ENCODE measurements at regions not wholly inside any gene's neighbourhood (a gene's known extent, or its start where the extent isn't known, plus 50 kb on each side); places are given as distances from the start of the nearest gene placed in this dataset.

DNA sequence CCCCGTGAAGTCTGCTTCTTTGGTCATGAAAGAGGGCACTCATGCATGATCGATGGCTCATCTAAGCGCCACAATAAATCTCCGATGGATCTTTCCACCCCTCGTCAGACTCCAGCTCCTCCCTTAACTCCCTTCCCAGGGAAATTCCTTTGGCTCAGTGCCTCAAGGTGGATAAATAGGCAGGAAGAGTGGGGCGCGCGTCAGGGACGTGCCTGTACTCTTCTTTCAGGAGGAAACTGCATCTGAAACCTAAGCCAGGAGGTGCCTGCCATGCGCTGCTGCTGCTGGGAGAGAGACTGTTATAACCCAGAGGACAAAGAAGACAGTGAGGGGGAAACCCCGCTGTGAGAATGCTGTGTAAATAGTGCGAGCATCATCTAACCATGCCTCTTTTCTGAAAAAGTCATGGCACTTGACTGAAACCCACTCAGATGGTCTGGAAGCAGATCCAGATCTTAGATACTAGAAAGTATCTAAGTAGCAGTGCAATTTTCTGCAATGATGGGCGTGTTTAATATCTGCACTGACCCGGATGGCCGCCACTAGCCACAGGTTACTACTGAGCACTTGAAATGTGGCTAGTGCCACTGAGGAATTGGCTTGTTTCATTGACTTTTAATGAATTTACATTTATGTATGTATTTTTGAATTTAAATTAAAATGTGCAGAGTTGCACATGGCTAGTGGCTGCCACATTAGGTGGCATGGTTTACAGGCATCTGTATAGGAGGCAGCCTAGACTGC, 120.3 kb upstream of the BASP1 start:
- TF ChIP-seq MAFF (IDR thresholded peaks at IDR 0.05; ENCODE audit: low read length) (no peak), YY1 (IDR thresholded peaks at IDR 0.05; ENCODE audit: borderline replicate concordance in 1 of 3, control insufficient read depth in 1 of 3, extremely low read depth in 1 of 3, insufficient read depth in 3 of 3, insufficient read length in 1 of 3, insufficient replicate concordance in 2 of 3, low read depth in 1 of 3, low read length in 2 of 3) (no peak), MXI1 (IDR thresholded peaks at IDR 0.05; ENCODE audit: low read depth, low read length) (no peak), SIN3A (IDR thresholded peaks at IDR 0.05; ENCODE audit: borderline replicate concordance in 2 of 2, control insufficient read depth in 1 of 2, low read depth in 2 of 2, low read length in 2 of 2) (no peak), BACH1 (tag; IDR thresholded peaks at IDR 0.05) (no peak), SMARCC2 (IDR thresholded peaks at IDR 0.05; ENCODE audit: low read depth) (no peak), GATAD2A (IDR thresholded peaks at IDR 0.05) (no peak), SP2 (IDR thresholded peaks at IDR 0.05; ENCODE audit: extremely low read depth, low read depth, low read length, poor library complexity, severe bottlenecking) (no peak), SMAD3 (CRISPR knock-in tag; conservative IDR thresholded peaks at IDR 0.05) (no peak), ZNF316 (IDR thresholded peaks at IDR 0.05) (no peak), RAD21 (CRISPR knock-in tag; conservative IDR thresholded peaks at IDR 0.05 in 1 of 2, IDR thresholded peaks at IDR 0.05 in 1 of 2) (no peak), ZNF699 (CRISPR knock-in tag; IDR thresholded peaks at IDR 0.05; ENCODE audit: insufficient replicate concordance) (no peak)
- TF ChIP-seq, protein P1, sequence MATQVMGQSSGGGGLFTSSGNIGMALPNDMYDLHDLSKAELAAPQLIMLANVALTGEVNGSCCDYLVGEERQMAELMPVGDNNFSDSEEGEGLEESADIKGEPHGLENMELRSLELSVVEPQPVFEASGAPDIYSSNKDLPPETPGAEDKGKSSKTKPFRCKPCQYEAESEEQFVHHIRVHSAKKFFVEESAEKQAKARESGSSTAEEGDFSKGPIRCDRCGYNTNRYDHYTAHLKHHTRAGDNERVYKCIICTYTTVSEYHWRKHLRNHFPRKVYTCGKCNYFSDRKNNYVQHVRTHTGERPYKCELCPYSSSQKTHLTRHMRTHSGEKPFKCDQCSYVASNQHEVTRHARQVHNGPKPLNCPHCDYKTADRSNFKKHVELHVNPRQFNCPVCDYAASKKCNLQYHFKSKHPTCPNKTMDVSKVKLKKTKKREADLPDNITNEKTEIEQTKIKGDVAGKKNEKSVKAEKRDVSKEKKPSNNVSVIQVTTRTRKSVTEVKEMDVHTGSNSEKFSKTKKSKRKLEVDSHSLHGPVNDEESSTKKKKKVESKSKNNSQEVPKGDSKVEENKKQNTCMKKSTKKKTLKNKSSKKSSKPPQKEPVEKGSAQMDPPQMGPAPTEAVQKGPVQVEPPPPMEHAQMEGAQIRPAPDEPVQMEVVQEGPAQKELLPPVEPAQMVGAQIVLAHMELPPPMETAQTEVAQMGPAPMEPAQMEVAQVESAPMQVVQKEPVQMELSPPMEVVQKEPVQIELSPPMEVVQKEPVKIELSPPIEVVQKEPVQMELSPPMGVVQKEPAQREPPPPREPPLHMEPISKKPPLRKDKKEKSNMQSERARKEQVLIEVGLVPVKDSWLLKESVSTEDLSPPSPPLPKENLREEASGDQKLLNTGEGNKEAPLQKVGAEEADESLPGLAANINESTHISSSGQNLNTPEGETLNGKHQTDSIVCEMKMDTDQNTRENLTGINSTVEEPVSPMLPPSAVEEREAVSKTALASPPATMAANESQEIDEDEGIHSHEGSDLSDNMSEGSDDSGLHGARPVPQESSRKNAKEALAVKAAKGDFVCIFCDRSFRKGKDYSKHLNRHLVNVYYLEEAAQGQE (IDR thresholded peaks at IDR 0.05; ENCODE audit: borderline replicate concordance): no peak
- TF ChIP-seq, protein P1 (CRISPR knock-in tag; IDR thresholded peaks at IDR 0.05; ENCODE audit: low read depth): no peak
- TF ChIP-seq, protein P2, sequence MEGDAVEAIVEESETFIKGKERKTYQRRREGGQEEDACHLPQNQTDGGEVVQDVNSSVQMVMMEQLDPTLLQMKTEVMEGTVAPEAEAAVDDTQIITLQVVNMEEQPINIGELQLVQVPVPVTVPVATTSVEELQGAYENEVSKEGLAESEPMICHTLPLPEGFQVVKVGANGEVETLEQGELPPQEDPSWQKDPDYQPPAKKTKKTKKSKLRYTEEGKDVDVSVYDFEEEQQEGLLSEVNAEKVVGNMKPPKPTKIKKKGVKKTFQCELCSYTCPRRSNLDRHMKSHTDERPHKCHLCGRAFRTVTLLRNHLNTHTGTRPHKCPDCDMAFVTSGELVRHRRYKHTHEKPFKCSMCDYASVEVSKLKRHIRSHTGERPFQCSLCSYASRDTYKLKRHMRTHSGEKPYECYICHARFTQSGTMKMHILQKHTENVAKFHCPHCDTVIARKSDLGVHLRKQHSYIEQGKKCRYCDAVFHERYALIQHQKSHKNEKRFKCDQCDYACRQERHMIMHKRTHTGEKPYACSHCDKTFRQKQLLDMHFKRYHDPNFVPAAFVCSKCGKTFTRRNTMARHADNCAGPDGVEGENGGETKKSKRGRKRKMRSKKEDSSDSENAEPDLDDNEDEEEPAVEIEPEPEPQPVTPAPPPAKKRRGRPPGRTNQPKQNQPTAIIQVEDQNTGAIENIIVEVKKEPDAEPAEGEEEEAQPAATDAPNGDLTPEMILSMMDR (IDR thresholded peaks at IDR 0.05 in 2 of 3, conservative IDR thresholded peaks at IDR 0.05 in 1 of 3; ENCODE audit: insufficient read depth in 2 of 3, low read depth in 1 of 3, low read length in 3 of 3): no peak
